Right renal pelvis (tissue), 4 donors: ENCODE measurements at regions not wholly inside any gene's neighbourhood (a gene's known extent, or its start where the extent isn't known, plus 50 kb on each side); places are given as distances from the start of the nearest gene placed in this dataset.

Experiments
- DNase-seq, 4 donors: peaks; one replicate each; pipeline ENCODE4 v3.0.0-alpha.2; 2013; ENCODE audit warnings: low read depth in 4 of 4, low spot score in 3 of 4, missing footprints in 1 of 4

- DNase-seq: no peak
These were observed 520.7 kb upstream of the TCF4 start for GRCh38 chr18:56108478-56109367.

- no peak for DNase-seq
These were observed 520.0 kb upstream of the TCF4 start for GRCh38 chr18:56107821-56108477.

GRCh38 chr18:56100090-56100722, 512.2 kb upstream of the TCF4 start:
- DNase-seq: no peak

- no peak for DNase-seq
These were observed 509.6 kb upstream of the TCF4 start for GRCh38 chr18:56097621-56098020.

- no peak for DNase-seq
These were observed 508.9 kb upstream of the TCF4 start for GRCh38 chr18:56096861-56097260.

GRCh38 chr18:56089612-56090258, 501.7 kb upstream of the TCF4 start:
- DNase-seq: no peak

GRCh38 chr18:56086786-56087185, 498.8 kb upstream of the TCF4 start:
- no peak for DNase-seq

GRCh38 chr18:56086176-56086575, 498.2 kb upstream of the TCF4 start:
- no peak for DNase-seq

- no peak for DNase-seq
These were observed 497.6 kb upstream of the TCF4 start for GRCh38 chr18:56085551-56085950.

- no peak for DNase-seq
These were observed 495.7 kb upstream of the TCF4 start for GRCh38 chr18:56083523-56084287.

- DNase-seq: peak; percentile 44 to 69 (median 56)
These were observed 495.1 kb upstream of the TCF4 start for GRCh38 chr18:56083097-56083521.

- DNase-seq: no peak
These were observed 488.7 kb upstream of the TCF4 start for GRCh38 chr18:56076723-56077122.

GRCh38 chr18:56068701-56069100, 480.7 kb upstream of the TCF4 start:
- no peak for DNase-seq

GRCh38 chr18:56067969-56068671, 480.1 kb upstream of the TCF4 start:
- DNase-seq: peak; percentile 17 to 52 (median 43)

GRCh38 chr18:56067214-56067894, 479.4 kb upstream of the TCF4 start:
- DNase-seq: no peak

- no peak for DNase-seq
These were observed 478.7 kb upstream of the TCF4 start for GRCh38 chr18:56066524-56067213.

- no peak for DNase-seq
These were observed 477.1 kb upstream of the TCF4 start for GRCh38 chr18:56065086-56065485.

- DNase-seq: no peak
These were observed 474.9 kb upstream of the TCF4 start for GRCh38 chr18:56062931-56063330.
